ENCODE measurements at regions not wholly inside any gene's neighbourhood (a gene's known extent, or its start where the extent isn't known, plus 50 kb on each side); places are given as distances from the start of the nearest gene placed in this dataset.

- DNase-seq (ENCODE audit: low read depth in 2 of 2): no peak
- H3K27ac ChIP-seq (ENCODE audit: insufficient read depth, low read length): no peak overlapping the region
- no peak overlapping the region for H3K4me2 ChIP-seq (ENCODE audit: extremely low read depth, insufficient read depth, low read length)
- no peak for TF ChIP-seq CTCF (conservative IDR thresholded peaks at IDR 0.05 in 1 of 2, IDR thresholded peaks at IDR 0.05 in 1 of 2; ENCODE audit: low read depth in 1 of 2, low read length in 2 of 2)
- no peak for TF ChIP-seq EZH2 (IDR thresholded peaks at IDR 0.05; ENCODE audit: low read length, missing control alignments)
- H3K4me3 ChIP-seq (replicated peaks in 1 of 4; ENCODE audit: control extremely low read depth in 1 of 4, insufficient read depth in 1 of 4, low read depth in 3 of 4, low read length in 4 of 4): no peak overlapping the region
- H3K4me1 ChIP-seq (ENCODE audit: control insufficient read depth, extremely low read depth, insufficient read depth, low read length): no peaks in the 10 kb centered on the region
- H3K9me3 ChIP-seq (ENCODE audit: control insufficient read depth, insufficient read depth, low read depth, low read length): no peaks in the 10 kb centered on the region
- H3K79me2 ChIP-seq (ENCODE audit: control insufficient read depth, insufficient read depth, low read length): no peaks in the 10 kb centered on the region
- H2AFZ ChIP-seq (ENCODE audit: low read length): no peak overlapping the region
- H4K20me1 ChIP-seq (ENCODE audit: control insufficient read depth, extremely low read depth, insufficient read depth, low read length): no peaks in the 10 kb centered on the region
- H3K36me3 ChIP-seq (ENCODE audit: control insufficient read depth, insufficient read depth, low read length): no peaks in the 10 kb centered on the region
- H3K27me3 ChIP-seq (ENCODE audit: control insufficient read depth, insufficient read depth, low read length): no peaks in the 10 kb centered on the region
- no peak overlapping the region for H3K9ac ChIP-seq (ENCODE audit: insufficient read depth, low read length)
These were observed 289.1 kb upstream of the SUCLG2 start for GRCh38 chr3:67943546-67943945.

GRCh38 chr3:67941433-67942030 lies 287.1 kb upstream of the SUCLG2 start:
- no peak overlapping the region for H2AFZ ChIP-seq (ENCODE audit: low read length)
- H3K4me2 ChIP-seq (ENCODE audit: extremely low read depth, insufficient read depth, low read length): no peak overlapping the region

More at GRCh38 chr3:67941433-67942030, 287.1 kb upstream of the SUCLG2 start:
- Histone ChIP-seq H3K36me3 (ENCODE audit: control insufficient read depth, insufficient read depth, low read length) (no peaks in the 10 kb centered on the region), H3K4me1 (ENCODE audit: control insufficient read depth, extremely low read depth, insufficient read depth, low read length) (no peaks in the 10 kb centered on the region), H3K79me2 (ENCODE audit: control insufficient read depth, insufficient read depth, low read length) (no peaks in the 10 kb centered on the region), H3K27me3 (ENCODE audit: control insufficient read depth, insufficient read depth, low read length) (no peaks in the 10 kb centered on the region), H4K20me1 (ENCODE audit: control insufficient read depth, extremely low read depth, insufficient read depth, low read length) (no peaks in the 10 kb centered on the region), H3K9ac (ENCODE audit: insufficient read depth, low read length) (no peak overlapping the region), H3K9me3 (ENCODE audit: control insufficient read depth, insufficient read depth, low read depth, low read length) (no peaks in the 10 kb centered on the region), H3K27ac (ENCODE audit: insufficient read depth, low read length) (no peak overlapping the region), H3K4me3 (replicated peaks in 1 of 4; ENCODE audit: control extremely low read depth in 1 of 4, insufficient read depth in 1 of 4, low read depth in 3 of 4, low read length in 4 of 4) (no peak overlapping the region)
- TF ChIP-seq CTCF (conservative IDR thresholded peaks at IDR 0.05 in 1 of 2, IDR thresholded peaks at IDR 0.05 in 1 of 2; ENCODE audit: low read depth in 1 of 2, low read length in 2 of 2): no peak
- TF ChIP-seq EZH2 (IDR thresholded peaks at IDR 0.05; ENCODE audit: low read length, missing control alignments): no peak
- no peak for DNase-seq (ENCODE audit: low read depth in 2 of 2)
